ENCODE measurements at regions not wholly inside any gene's neighbourhood (a gene's known extent, or its start where the extent isn't known, plus 50 kb on each side); places are given as distances from the start of the nearest gene placed in this dataset.

DNA sequence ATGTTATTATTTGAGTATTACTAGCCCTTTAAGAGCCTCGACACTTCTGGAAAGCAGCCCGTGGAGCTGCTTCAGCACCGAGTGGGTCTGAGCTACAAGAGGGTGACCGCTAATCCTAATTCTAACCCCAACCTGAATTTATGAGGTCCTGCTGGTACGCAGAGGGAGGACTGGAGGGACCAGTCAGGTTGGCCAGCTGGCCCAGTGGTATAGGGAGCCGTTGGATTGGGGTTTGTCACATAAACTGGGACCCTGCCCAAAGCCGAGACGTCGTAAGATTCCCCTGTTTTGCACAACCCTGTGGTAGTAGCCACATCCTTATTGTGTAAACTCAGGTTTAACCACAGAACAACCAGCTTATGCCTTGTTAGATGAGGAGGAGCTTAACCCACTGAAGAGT lies 60.8 kb upstream of the F3 start:
- no peak for DNase-seq (ENCODE audit: low read depth in 4 of 4, low spot score in 2 of 4)

- DNase-seq (ENCODE audit: low read depth in 4 of 4, low spot score in 2 of 4), result no peak
These were observed 59.0 kb upstream of the F3 start for GRCh38 chr1:94600556-94600955.

DNA sequence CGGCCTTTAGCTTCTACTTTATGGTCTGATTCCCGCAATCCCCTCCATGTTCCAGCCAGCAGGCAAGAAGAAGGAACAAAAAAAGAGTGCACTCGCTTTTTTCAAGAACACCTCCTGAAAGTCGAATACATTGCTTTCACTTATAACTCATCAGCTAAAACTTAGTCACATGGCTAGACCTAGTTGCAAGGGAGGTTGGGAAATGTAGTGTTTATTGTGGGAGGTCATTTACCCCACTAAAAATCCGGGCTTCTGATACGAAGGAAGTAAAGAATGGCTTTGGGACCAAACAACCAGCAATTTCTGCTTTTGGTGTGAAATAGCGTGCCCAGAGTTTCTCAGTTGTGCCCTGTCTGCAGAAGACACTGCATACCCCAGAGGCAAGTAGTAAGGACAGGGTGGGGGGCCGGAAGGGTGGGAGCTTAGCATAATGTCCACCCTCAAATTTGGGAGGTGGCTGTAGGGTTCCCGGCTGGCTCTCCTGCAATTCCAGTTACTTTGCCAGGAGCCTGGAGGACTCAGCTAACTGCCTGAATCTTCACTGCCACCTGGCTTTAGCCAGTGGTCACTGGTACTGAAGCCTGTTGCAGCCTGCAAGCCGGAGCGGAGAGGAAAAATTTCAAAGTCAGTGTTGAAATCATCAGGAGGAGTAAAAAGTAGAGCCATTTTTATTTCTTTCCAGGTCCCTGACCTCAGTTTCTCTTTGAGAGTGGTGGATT lies 57.7 kb upstream of the F3 start:
- DNase-seq (ENCODE audit: low read depth in 4 of 4, low spot score in 2 of 4), result no peak

DNA sequence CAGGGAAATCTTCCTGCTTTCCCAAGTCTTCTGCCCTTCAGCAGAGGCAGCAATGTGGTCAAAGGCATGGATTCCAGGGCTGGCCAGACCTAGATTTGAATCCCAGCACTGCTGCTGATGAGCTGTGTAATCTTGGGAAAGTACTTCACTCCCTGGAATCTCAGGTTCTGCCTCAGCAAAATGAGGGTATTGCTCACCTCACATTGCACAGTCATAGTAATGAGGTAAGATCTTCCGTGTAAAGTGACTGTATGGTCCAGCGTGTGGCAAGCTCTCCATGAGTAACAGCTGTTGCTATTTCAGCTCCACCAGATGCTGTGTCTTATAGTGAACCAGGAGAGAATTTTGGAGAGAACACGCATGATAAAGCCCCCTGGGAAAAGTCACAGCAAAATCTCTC lies 56.1 kb upstream of the F3 start:
- no peak for DNase-seq (ENCODE audit: low read depth in 4 of 4, low spot score in 2 of 4)

DNA sequence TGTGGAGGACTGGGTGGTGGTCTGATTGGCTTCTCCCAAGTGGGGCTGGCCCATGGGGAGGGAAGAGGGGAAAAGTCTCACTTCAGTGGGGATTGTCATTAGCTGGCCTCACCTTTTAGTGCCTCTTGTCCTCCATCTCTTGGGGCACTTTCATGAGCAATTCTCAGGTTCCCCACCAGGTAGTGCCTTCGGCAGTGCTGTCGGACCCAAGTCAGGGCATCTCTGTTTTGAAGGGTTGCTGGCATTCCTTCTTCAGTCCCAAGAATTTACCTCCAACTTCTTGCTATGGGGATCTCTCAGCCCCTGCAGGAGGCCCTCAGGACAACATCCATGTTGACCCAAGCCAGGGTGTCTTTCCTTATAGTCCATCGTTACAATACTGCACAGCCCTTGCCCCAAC lies 54.7 kb upstream of the F3 start:
- no peak for DNase-seq (ENCODE audit: low read depth in 4 of 4, low spot score in 2 of 4)

- no peak for DNase-seq (ENCODE audit: low read depth in 4 of 4, low spot score in 2 of 4)
These were observed 54.1 kb upstream of the F3 start for GRCh38 chr1:94595658-94596057.

DNA sequence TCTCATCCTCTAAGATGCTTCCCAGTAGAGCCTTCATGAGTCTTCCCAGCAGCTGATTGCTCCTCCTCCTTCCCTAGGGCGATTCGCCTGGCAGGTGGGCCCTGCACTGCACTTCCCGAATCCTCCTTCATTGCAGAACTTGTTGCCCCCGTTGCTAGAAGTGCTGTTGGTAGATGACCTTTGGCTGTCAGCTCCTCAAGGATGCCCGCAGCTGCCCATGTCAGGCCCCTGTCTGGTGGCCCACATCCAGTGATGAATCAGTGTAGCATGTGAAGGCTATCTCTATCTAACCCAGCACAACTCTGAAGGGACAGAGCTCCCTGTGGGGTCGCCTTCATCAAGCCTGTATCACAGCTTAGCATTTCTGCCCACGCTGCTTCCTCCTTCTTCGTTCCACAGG lies 52.1 kb upstream of the F3 start:
- no peak for DNase-seq (ENCODE audit: low read depth in 4 of 4, low spot score in 2 of 4)

GRCh38 chr1:94592571-94592920 lies 51.0 kb upstream of the F3 start:
- no peak for DNase-seq (ENCODE audit: low read depth in 4 of 4, low spot score in 2 of 4)

- no peak for DNase-seq (ENCODE audit: low read depth in 4 of 4, low spot score in 2 of 4)
These were observed 50.4 kb upstream of the F3 start for GRCh38 chr1:94591823-94592570.

Measured in left renal cortex interstitium (tissue), 4 donors.